ENCODE measurements at regions not wholly inside any gene's neighbourhood (a gene's known extent, or its start where the extent isn't known, plus 50 kb on each side); places are given as distances from the start of the nearest gene placed in this dataset.

DNA sequence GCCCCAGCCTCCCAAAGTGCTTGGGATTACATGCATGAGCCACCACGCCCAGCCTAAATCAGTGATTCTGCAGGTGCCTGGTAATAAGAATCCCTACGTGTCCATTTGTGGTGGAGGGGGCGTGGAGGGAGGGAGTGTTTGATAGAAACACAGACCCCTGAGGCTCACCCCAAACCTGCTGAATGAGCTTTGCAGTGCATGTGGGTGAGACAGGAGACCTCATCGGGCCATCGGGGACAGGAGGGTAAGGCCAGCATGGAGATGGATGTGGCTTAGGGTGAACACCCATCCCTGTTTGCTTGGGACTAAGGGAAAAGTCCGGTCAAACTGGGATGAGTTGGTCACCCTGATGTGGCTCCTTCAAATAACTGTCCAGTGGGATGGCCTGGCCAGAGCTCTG is 71.3 kb upstream of the ALX4 start:
- TF ChIP-seq ZBTB4 (CRISPR knock-in tag; IDR thresholded peaks at IDR 0.05; ENCODE audit: borderline replicate concordance): no peak
- no peak for TF ChIP-seq ETV5 (CRISPR knock-in tag; IDR thresholded peaks at IDR 0.05; ENCODE audit: borderline replicate concordance)
- TF ChIP-seq POLR2A (IDR thresholded peaks at IDR 0.05; ENCODE audit: insufficient read depth in 1 of 2, low read depth in 2 of 2, low read length in 2 of 2): no peak
- TF ChIP-seq ZBTB42 (CRISPR knock-in tag; IDR thresholded peaks at IDR 0.05): no peak
- TF ChIP-seq, protein P1, sequence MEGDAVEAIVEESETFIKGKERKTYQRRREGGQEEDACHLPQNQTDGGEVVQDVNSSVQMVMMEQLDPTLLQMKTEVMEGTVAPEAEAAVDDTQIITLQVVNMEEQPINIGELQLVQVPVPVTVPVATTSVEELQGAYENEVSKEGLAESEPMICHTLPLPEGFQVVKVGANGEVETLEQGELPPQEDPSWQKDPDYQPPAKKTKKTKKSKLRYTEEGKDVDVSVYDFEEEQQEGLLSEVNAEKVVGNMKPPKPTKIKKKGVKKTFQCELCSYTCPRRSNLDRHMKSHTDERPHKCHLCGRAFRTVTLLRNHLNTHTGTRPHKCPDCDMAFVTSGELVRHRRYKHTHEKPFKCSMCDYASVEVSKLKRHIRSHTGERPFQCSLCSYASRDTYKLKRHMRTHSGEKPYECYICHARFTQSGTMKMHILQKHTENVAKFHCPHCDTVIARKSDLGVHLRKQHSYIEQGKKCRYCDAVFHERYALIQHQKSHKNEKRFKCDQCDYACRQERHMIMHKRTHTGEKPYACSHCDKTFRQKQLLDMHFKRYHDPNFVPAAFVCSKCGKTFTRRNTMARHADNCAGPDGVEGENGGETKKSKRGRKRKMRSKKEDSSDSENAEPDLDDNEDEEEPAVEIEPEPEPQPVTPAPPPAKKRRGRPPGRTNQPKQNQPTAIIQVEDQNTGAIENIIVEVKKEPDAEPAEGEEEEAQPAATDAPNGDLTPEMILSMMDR (CRISPR knock-in tag; IDR thresholded peaks at IDR 0.05): no peak
